HG03066 (cell line): ENCODE measurements at regions not wholly inside any gene's neighbourhood (a gene's known extent, or its start where the extent isn't known, plus 50 kb on each side); places are given as distances from the start of the nearest gene placed in this dataset.

ENCODE experiments used
- ATAC-seq: cut with Tn5 transposase; IDR thresholded peaks from one replicate; pipeline ENCODE4 v1.9.1; 2021; ENCODE audit warnings: low read depth; ENCODE audit not compliant: unreplicated experiment

GRCh38 chr20:12413116-12413515 lies 495.4 kb downstream of the BTBD3 start:
- no peak for ATAC-seq

- no peak for ATAC-seq
These were observed 497.0 kb downstream of the BTBD3 start for GRCh38 chr20:12414446-12415274.

GRCh38 chr20:12416281-12416680 lies 498.6 kb downstream of the BTBD3 start:
- ATAC-seq, result no peak

GRCh38 chr20:12433724-12434123 lies 516.0 kb downstream of the BTBD3 start:
- ATAC-seq, result no peak

- ATAC-seq, result no peak
These were observed 517.0 kb downstream of the BTBD3 start for GRCh38 chr20:12434672-12435071.

GRCh38 chr20:12435268-12435667 lies 517.6 kb downstream of the BTBD3 start:
- no peak for ATAC-seq

GRCh38 chr20:12453711-12454110 lies 536.0 kb downstream of the BTBD3 start:
- ATAC-seq, result no peak

GRCh38 chr20:12455148-12455547 lies 537.5 kb downstream of the BTBD3 start:
- ATAC-seq, result no peak

- ATAC-seq, result no peak
These were observed 540.5 kb downstream of the BTBD3 start for GRCh38 chr20:12458241-12458640.

- ATAC-seq, result no peak
These were observed 544.7 kb upstream of the SPTLC3 start for GRCh38 chr20:12464036-12464435.

- no peak for ATAC-seq
These were observed 541.9 kb upstream of the SPTLC3 start for GRCh38 chr20:12466915-12467314.

GRCh38 chr20:12467758-12468157 lies 541.0 kb upstream of the SPTLC3 start:
- no peak for ATAC-seq

- no peak for ATAC-seq
These were observed 526.1 kb upstream of the SPTLC3 start for GRCh38 chr20:12482661-12483060.

- no peak for ATAC-seq
These were observed 506.3 kb upstream of the SPTLC3 start for GRCh38 chr20:12502443-12502842.

GRCh38 chr20:12504779-12505178 lies 504.0 kb upstream of the SPTLC3 start:
- ATAC-seq, result no peak

GRCh38 chr20:12511499-12511898 lies 497.3 kb upstream of the SPTLC3 start:
- no peak for ATAC-seq

- no peak for ATAC-seq
These were observed 496.0 kb upstream of the SPTLC3 start for GRCh38 chr20:12512755-12513154.

GRCh38 chr20:12528104-12528503 lies 480.7 kb upstream of the SPTLC3 start:
- ATAC-seq, result no peak

- ATAC-seq, result no peak
These were observed 480.2 kb upstream of the SPTLC3 start for GRCh38 chr20:12528591-12529041.

- ATAC-seq, result no peak
These were observed 477.1 kb upstream of the SPTLC3 start for GRCh38 chr20:12531626-12532025.

- no peak for ATAC-seq
These were observed 473.5 kb upstream of the SPTLC3 start for GRCh38 chr20:12535316-12535715.

- ATAC-seq, result no peak
These were observed 473.0 kb upstream of the SPTLC3 start for GRCh38 chr20:12535770-12536169.
